ENCODE measurements at regions not wholly inside any gene's neighbourhood (a gene's known extent, or its start where the extent isn't known, plus 50 kb on each side); places are given as distances from the start of the nearest gene placed in this dataset.

GRCh38 chr15:38053205-38053604 is 118.8 kb downstream of the TMCO5A start:
- intact Hi-C loops (cut with DNase I; ENCODE audit: low total_unique reads): no loop called here
- H3K27me3 ChIP-seq: no peaks in the 10 kb centered on the region
- no peaks in the 10 kb centered on the region for H3K9me3 ChIP-seq
- no peak overlapping the region for H3K4me3 ChIP-seq
- H3K4me1 ChIP-seq: no peaks in the 10 kb centered on the region
- no peak for DNase-seq
- WGBS, 2 donors: 89% methylated on average over 2 of the region's 2 CpGs
- no peak for TF ChIP-seq POLR2A (IDR thresholded peaks at IDR 0.05)
- no peak for TF ChIP-seq CTCF (IDR thresholded peaks at IDR 0.05)
- H3K36me3 ChIP-seq (ENCODE audit: low read depth, missing control alignments): no peaks in the 10 kb centered on the region
- no peak overlapping the region for H3K27ac ChIP-seq

GRCh38 chr15:38053776-38054175 is 119.3 kb downstream of the TMCO5A start:
- Histone ChIP-seq H3K4me3 (no peak overlapping the region), H3K27me3 (no peaks in the 10 kb centered on the region), H3K27ac (no peak overlapping the region), H3K4me1 (no peaks in the 10 kb centered on the region), H3K9me3 (no peaks in the 10 kb centered on the region), H3K36me3 (ENCODE audit: low read depth, missing control alignments) (no peaks in the 10 kb centered on the region)
- intact Hi-C loops (cut with DNase I; ENCODE audit: low total_unique reads): no loop called here
- 94 to 95% methylated on average over 3 of the region's 3 CpGs for WGBS, 2 donors
- TF ChIP-seq POLR2A (IDR thresholded peaks at IDR 0.05): no peak
- TF ChIP-seq CTCF (IDR thresholded peaks at IDR 0.05): no peak
- DNase-seq: no peak

- Histone ChIP-seq H3K36me3 (ENCODE audit: low read depth, missing control alignments) (no peaks in the 10 kb centered on the region), H3K9me3 (no peaks in the 10 kb centered on the region), H3K27ac (no peak overlapping the region), H3K4me3 (no peak overlapping the region), H3K27me3 (no peaks in the 10 kb centered on the region), H3K4me1 (no peaks in the 10 kb centered on the region)
- TF ChIP-seq CTCF (IDR thresholded peaks at IDR 0.05) (no peak), POLR2A (IDR thresholded peaks at IDR 0.05) (no peak)
- intact Hi-C loops (cut with DNase I; ENCODE audit: low total_unique reads): no loop called here
- no peak for DNase-seq
These were observed 120.0 kb downstream of the TMCO5A start for GRCh38 chr15:38054488-38054887.

GRCh38 chr15:38058596-38059075 is 124.2 kb downstream of the TMCO5A start:
- 69% methylated on average over 11 of the region's 11 CpGs for WGBS, 2 donors
- Histone ChIP-seq H3K4me1 (no peaks in the 10 kb centered on the region), H3K27me3 (no peaks in the 10 kb centered on the region), H3K36me3 (ENCODE audit: low read depth, missing control alignments) (no peaks in the 10 kb centered on the region), H3K9me3 (no peaks in the 10 kb centered on the region), H3K4me3 (no peak overlapping the region), H3K27ac (no peak overlapping the region)
- TF ChIP-seq CTCF (IDR thresholded peaks at IDR 0.05) (no peak), POLR2A (IDR thresholded peaks at IDR 0.05) (no peak)
- intact Hi-C loops (cut with DNase I; ENCODE audit: low total_unique reads): no loop called here
- DNase-seq: no peak

- WGBS, 2 donors: 90 to 97% methylated on average over 1 of the region's 1 CpG
- Histone ChIP-seq H3K36me3 (ENCODE audit: low read depth, missing control alignments) (no peaks in the 10 kb centered on the region), H3K4me1 (no peaks in the 10 kb centered on the region), H3K9me3 (no peaks in the 10 kb centered on the region), H3K4me3 (no peak overlapping the region), H3K27ac (no peak overlapping the region), H3K27me3 (no peaks in the 10 kb centered on the region)
- no peak for TF ChIP-seq POLR2A (IDR thresholded peaks at IDR 0.05)
- TF ChIP-seq CTCF (IDR thresholded peaks at IDR 0.05): no peak
- intact Hi-C loops (cut with DNase I; ENCODE audit: low total_unique reads): no loop called here
- DNase-seq: no peak
These were observed 125.2 kb downstream of the TMCO5A start for GRCh38 chr15:38059665-38060064.
